AG10803 (cell line): ENCODE measurements at regions not wholly inside any gene's neighbourhood (a gene's known extent, or its start where the extent isn't known, plus 50 kb on each side); places are given as distances from the start of the nearest gene placed in this dataset.

Experiments used
- DNase-seq: peaks from one replicate; pipeline ENCODE4 v3.0.0; 2010; ENCODE audit warnings: low read depth
- H3K4me3 ChIP-seq: 2 replicates; pipeline ENCODE4 v1.5.1; 2011; ENCODE audit warnings: mild to moderate bottlenecking, low read length, control low read depth
- CTCF ChIP-seq: conservative IDR thresholded peaks from 2 replicates; pipeline ENCODE4 v1.5.1; 2011; ENCODE audit warnings: mild to moderate bottlenecking, low read length, control low read depth, inconsistent platforms

- H3K4me3 ChIP-seq = no peak overlapping the region
- no peak for DNase-seq
- no peak for TF ChIP-seq CTCF
Measured at GRCh38 chr16:85399583-85400284, 213.4 kb upstream of the GSE1 start.

GRCh38 chr16:85400305-85401205 lies 212.6 kb upstream of the GSE1 start:
- DNase-seq = no peak
- no peak overlapping the region for H3K4me3 ChIP-seq
- TF ChIP-seq CTCF = no peak

GRCh38 chr16:85401370-85401916 lies 211.7 kb upstream of the GSE1 start:
- TF ChIP-seq CTCF = no peak
- H3K4me3 ChIP-seq = no peak overlapping the region

GRCh38 chr16:85401917-85402766 lies 211.0 kb upstream of the GSE1 start:
- H3K4me3 ChIP-seq = no peak overlapping the region
- no peak for DNase-seq
- no peak for TF ChIP-seq CTCF

More at GRCh38 chr16:85401370-85401916, 211.7 kb upstream of the GSE1 start:
- DNase-seq = no peak

GRCh38 chr16:85402910-85403692 lies 210.0 kb upstream of the GSE1 start:
- TF ChIP-seq CTCF = no peak
- H3K4me3 ChIP-seq = no peak overlapping the region
- peak; percentile 42 for DNase-seq

GRCh38 chr16:85403693-85404092 lies 209.4 kb upstream of the GSE1 start:
- DNase-seq = no peak
- no peak for TF ChIP-seq CTCF
- no peak overlapping the region for H3K4me3 ChIP-seq
